Activated CD4-positive, alpha-beta memory T cell treated with anti-CD3 and anti-CD28 coated beads for 36 hours (primary cell): ENCODE measurements at regions not wholly inside any gene's neighbourhood (a gene's known extent, or its start where the extent isn't known, plus 50 kb on each side); places are given as distances from the start of the nearest gene placed in this dataset.

Experiments
- CTCF ChIA-PET: fragments of 350-600 bp; sonication (Branson Sonifier 250); formaldehyde crosslinking; loops from one replicate; lab custom pipeline; 2021; ENCODE audit warnings: antibody characterized with exemption, inconsistent platforms; lab: Charles Lee
- POLR2A ChIA-PET: fragments of 350-600 bp; sonication (Branson Sonifier 250); formaldehyde crosslinking; loops from one replicate; lab custom pipeline; 2021; ENCODE audit warnings: antibody characterized with exemption; lab: Charles Lee
- DNase-seq: peaks from one replicate; pipeline ENCODE4 v3.0.0-alpha.2; 2020
- H3K27ac Mint-ChIP-seq: one replicate; pipeline ENCODE4 v1.8.0; 2021; ENCODE audit warnings: mixed read lengths
- H3K27me3 Mint-ChIP-seq: one replicate; pipeline ENCODE4 v1.8.0; 2021; ENCODE audit warnings: mixed read lengths
- H3K36me3 Mint-ChIP-seq: one replicate; pipeline ENCODE4 v1.8.0; 2021; ENCODE audit warnings: mixed read lengths
- H3K4me1 Mint-ChIP-seq: one replicate; pipeline ENCODE4 v1.8.0; 2021; ENCODE audit warnings: low read depth, mixed read lengths
- H3K4me3 Mint-ChIP-seq: one replicate; pipeline ENCODE4 v1.8.0; 2021; ENCODE audit warnings: mild to moderate bottlenecking, mixed read lengths
- H3K9me3 Mint-ChIP-seq: one replicate; pipeline ENCODE4 v1.8.0; 2021; ENCODE audit warnings: mixed read lengths
- intact Hi-C: fragments of 100-400 bp; cut with micrococcal nuclease; formaldehyde crosslinking; loops from one replicate; pipeline ENCODE4 v1.15.1; 2023

DNA sequence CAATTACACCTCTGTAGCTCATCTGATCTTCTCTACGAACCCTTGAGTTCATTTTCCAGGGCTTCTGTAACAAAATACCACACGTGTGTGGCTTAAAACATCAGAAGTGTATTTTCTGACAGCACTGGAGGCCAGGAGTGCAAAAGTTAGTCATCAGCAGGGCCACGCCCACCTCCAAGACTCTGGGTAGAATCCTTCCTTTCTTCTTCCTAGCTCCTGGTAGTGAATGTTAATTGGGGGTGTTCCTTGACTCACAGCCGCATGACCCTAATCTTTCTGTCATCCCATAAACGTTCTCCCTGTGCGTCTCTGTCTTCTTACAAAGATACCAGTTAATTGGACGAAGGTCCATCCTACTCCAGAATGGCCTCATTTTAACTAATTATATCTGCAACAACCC lies 115.0 kb downstream of the TRIML1 start:
- ChIA-PET POLR2A (no interaction called here), CTCF (no interaction called here)
- Mint-ChIP-seq H3K4me3 (no peak overlapping the region), H3K9me3 (peaks cover 4% of the 10 kb centered on the region), H3K36me3 (no peaks in the 10 kb centered on the region), H3K27ac (no peak overlapping the region), H3K27me3 (no peaks in the 10 kb centered on the region), H3K4me1 (no peaks in the 10 kb centered on the region)
- intact Hi-C loops: no loop called here
- no peak for DNase-seq

DNA sequence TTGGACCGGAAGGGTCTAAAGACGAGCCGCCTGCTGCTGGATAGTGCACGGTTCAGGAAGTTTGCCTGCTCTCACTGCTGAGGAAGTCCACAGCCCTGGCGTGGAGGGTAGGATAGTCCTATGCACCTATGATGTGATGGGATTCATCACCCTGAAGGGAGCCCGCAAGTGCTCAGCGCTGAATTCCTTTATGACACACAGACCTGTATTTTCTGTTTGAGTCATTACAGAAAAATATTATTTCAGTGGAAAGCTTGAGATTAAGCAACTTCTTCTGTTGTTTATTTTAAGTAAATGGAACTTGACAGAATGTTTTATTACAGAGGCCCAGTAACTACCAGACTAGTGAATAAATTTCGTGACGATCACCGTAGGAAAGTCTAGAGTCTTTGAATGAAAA lies 123.2 kb downstream of the TRIML1 start:
- no peaks in the 10 kb centered on the region for H3K36me3 Mint-ChIP-seq
- no peaks in the 10 kb centered on the region for H3K27me3 Mint-ChIP-seq
- intact Hi-C loops: no loop called here
- ChIA-PET CTCF (no interaction called here), POLR2A (no interaction called here)
- peaks cover 5% of the 10 kb centered on the region for H3K9me3 Mint-ChIP-seq
- DNase-seq: no peak
- H3K4me1 Mint-ChIP-seq: no peaks in the 10 kb centered on the region
- H3K27ac Mint-ChIP-seq: no peak overlapping the region
- no peak overlapping the region for H3K4me3 Mint-ChIP-seq

DNA sequence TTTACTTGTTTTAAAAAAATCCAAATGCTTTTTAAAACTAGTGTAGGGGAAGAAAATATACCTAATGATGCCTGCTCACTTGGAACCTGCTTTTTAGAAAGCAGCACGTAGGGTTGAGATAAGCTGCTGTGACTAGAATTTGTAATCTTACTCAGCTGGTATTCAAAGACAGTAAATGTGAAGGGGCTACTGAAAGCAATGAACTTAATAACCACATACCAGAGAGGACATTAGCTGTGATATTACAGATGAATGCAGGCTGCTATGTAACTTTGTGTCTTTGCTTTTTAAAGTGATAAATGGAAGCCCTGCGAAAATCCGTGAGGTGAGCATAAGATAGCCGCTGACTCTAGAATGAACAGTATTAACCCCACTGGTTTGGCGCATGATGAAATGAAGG lies 124.1 kb downstream of the TRIML1 start:
- no peak overlapping the region for H3K27ac Mint-ChIP-seq
- peaks cover 5% of the 10 kb centered on the region for H3K9me3 Mint-ChIP-seq
- ChIA-PET CTCF (no interaction called here), POLR2A (no interaction called here)
- no peak for DNase-seq
- H3K4me1 Mint-ChIP-seq: no peaks in the 10 kb centered on the region
- intact Hi-C loops: no loop called here
- H3K36me3 Mint-ChIP-seq: no peaks in the 10 kb centered on the region
- H3K4me3 Mint-ChIP-seq: no peak overlapping the region
- no peaks in the 10 kb centered on the region for H3K27me3 Mint-ChIP-seq

DNA sequence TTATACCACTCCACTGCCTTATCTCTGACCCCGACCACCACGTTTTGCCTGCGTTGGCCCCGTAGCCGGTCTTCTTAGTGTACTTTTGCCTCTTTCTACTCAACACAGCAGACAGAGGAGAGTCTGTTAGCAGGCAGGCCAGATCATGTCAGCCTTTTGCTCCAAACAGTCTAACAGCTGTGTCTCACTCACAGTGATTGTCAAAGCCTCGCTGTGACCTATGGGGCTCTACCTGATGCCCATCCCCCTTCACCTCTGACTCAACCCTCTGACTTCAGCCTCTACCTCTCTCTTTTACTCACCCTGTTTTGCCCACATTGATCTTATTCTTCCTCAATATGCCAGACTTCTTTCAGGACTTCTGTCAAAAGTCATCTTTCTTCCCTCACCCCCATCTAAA lies 127.1 kb downstream of the TRIML1 start:
- intact Hi-C loops: no loop called here
- POLR2A ChIA-PET: no interaction called here
- H3K9me3 Mint-ChIP-seq: peaks cover 3% of the 10 kb centered on the region
- H3K36me3 Mint-ChIP-seq: no peaks in the 10 kb centered on the region
- CTCF ChIA-PET: no interaction called here
- no peaks in the 10 kb centered on the region for H3K4me1 Mint-ChIP-seq
- H3K27ac Mint-ChIP-seq: no peak overlapping the region
- no peak overlapping the region for H3K4me3 Mint-ChIP-seq
- H3K27me3 Mint-ChIP-seq: no peaks in the 10 kb centered on the region
- no peak for DNase-seq

DNA sequence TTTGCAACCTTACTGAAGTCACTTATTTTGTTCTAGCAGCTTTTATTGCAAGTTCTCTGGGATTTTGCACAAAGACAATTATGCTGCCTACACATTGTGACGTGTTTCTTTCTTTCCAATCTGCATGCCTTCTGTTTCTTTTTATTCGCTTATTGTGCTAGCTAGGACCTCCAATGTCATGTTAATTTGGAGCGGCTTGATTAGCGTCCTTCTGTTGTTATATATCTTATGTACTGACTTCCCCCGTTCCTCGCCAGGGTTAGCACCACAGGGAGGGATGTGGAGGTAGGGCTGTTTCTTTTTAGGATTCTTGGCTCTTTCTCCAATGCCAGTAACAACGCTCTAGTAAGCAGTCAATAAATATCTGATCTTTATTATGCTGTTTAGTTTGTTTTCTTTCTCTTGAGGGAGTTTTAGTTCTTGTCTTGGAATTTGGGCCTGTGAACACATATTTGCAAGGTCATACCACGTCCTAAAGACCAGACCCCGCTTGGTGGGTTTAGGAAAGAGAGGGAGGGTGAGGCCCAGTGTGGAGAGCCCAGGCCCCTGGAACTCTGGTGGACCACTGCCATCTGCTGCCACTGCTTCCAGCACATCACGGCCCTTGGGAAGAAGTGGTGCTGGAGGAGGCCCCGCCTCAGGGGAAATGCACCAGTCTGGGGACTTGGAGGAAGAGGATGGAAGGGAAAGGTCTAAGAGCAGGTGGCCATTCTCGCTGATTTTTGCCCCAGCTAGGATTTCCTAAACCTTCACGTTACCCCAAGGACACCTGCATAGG lies 129.1 kb downstream of the TRIML1 start:
- intact Hi-C loops: no loop called here
- peaks cover 2% of the 10 kb centered on the region for H3K9me3 Mint-ChIP-seq
- no peaks in the 10 kb centered on the region for H3K36me3 Mint-ChIP-seq
- no peak overlapping the region for H3K27ac Mint-ChIP-seq
- H3K4me1 Mint-ChIP-seq: no peaks in the 10 kb centered on the region
- no peak overlapping the region for H3K4me3 Mint-ChIP-seq
- DNase-seq: no peak
- ChIA-PET POLR2A (no interaction called here), CTCF (no interaction called here)
- H3K27me3 Mint-ChIP-seq: no peaks in the 10 kb centered on the region

DNA sequence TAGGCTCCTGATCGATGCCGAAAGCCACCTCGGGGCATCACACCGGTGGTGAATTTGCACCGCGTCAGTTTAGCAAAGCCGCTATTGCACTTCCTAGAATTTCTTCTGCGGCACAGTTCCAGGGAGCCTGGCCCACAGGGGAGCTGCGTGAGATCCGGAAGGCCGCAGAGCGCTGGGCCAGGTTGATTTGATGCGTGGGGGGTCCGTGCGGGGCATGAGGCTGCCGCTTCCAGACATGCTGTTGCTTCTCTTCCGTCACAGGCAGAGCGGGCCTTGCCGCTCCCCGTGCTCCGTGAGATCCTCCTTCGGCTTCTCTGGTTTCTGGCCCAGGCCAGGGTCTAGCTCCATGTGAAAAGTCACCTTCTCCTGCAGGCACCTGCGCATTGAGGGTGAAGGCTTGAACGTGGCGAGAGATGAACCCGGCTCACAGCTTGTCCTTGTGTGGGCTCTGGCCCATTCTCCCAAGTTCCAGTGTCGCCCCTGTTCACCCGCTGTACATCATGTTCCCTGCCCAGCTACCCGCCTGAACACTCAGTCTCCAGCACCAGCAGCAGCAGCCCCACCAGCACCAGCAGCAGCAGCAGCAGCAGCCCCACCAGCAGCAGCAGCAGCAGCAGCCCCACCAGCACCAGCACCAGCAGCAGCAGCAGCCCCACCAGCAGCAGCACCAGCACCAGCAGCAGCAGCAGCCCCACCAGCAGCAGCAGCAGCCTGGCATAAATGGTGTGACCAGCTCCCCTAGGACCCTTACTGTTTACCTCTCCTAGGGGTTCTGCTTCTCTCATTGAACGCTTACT lies 131.2 kb downstream of the TRIML1 start:
- Mint-ChIP-seq H3K27ac (no peak overlapping the region), H3K9me3 (no peaks in the 10 kb centered on the region), H3K27me3 (no peaks in the 10 kb centered on the region), H3K4me3 (no peak overlapping the region), H3K36me3 (no peaks in the 10 kb centered on the region), H3K4me1 (no peaks in the 10 kb centered on the region)
- POLR2A ChIA-PET: no interaction called here
- DNase-seq: no peak
- intact Hi-C loops: no loop called here
- CTCF ChIA-PET: no interaction called here

DNA sequence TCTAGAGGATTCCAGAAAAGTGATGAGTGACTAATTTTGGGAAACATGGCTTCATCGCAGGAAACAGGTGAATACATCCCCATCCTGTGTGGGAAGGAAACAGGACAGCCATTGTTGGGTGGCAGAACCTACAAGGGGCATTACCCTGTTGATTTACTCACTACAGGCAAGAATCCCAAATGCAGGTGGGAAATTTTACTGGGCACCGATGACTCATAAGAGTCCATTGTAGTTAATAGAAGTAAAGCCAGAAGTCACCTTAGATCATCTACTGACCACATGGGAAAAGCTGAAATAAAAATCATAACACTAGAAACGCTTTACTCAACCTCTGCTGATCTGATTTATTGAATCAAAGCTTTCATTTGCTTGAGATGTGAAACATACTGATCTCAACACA lies 136.4 kb downstream of the TRIML1 start:
- H3K36me3 Mint-ChIP-seq: no peaks in the 10 kb centered on the region
- intact Hi-C loops: no loop called here
- H3K4me1 Mint-ChIP-seq: no peaks in the 10 kb centered on the region
- H3K9me3 Mint-ChIP-seq: no peaks in the 10 kb centered on the region
- no peak overlapping the region for H3K27ac Mint-ChIP-seq
- ChIA-PET CTCF (no interaction called here), POLR2A (no interaction called here)
- H3K27me3 Mint-ChIP-seq: peaks cover 2% of the 10 kb centered on the region
- no peak overlapping the region for H3K4me3 Mint-ChIP-seq
- DNase-seq: no peak

DNA sequence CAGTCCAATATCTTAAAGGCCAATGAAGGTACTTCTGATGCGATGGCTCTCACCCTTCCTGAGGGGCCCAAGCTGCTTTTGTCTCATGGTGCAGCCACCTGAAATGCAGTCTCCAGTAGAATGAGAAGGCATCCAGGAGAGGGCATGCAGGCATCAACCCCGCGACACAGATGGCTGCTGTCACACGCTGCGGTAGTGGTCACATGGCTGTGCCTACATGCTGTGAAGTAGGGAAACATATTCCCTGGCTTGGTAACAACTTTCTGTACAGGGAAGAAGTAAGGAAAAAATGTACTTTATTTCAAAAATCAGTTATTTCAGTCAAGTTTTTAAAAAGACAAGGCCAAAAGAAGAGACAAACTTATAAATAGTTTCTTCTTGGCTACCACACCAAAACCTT lies 139.9 kb downstream of the TRIML1 start:
- ChIA-PET CTCF (no interaction called here), POLR2A (no interaction called here)
- H3K27ac Mint-ChIP-seq: no peak overlapping the region
- no peaks in the 10 kb centered on the region for H3K4me1 Mint-ChIP-seq
- H3K36me3 Mint-ChIP-seq: no peaks in the 10 kb centered on the region
- no peaks in the 10 kb centered on the region for H3K9me3 Mint-ChIP-seq
- H3K4me3 Mint-ChIP-seq: no peak overlapping the region
- H3K27me3 Mint-ChIP-seq: peaks cover 6% of the 10 kb centered on the region
- no peak for DNase-seq
- intact Hi-C loops: no loop called here

DNA sequence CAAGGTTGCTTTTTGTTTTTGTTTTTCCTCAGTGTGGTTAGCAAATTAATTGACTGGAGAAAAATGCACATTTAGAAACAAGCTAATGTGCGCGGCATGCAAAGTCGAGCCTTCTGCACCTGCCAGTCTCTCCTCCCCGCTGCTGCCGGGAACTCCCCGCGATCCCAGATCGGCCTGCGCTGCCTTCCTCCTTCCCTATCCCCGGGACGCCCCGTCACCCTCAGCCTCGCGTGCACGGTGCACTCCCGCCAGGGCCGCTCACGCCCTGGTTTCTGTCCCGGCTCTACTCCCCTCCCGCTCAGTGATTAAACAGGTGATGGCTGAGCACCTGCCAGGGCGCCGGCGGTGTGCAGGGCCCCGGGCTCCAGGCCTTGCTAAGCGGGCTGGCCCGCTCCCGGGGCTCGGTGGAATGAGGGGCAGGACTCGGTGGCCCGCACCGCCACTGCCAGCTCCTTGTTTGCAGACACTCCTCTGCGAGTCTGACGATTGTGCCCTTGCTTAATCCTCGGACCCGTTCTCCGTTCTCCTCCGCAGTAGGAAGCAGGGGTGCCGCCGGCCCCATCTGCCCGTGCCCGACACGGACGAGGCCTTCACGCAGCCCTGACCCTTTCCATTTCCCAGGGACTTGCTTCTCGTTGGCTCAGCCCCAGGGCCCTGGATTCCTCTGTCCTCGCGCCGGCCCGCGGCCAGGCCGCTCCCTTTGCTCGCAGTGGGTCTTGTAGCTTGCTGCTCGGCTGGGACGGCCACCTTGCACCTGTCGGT lies 143.4 kb downstream of the TRIML1 start:
- intact Hi-C loops: no loop called here
- DNase-seq: no peak
- Mint-ChIP-seq H3K36me3 (no peaks in the 10 kb centered on the region), H3K4me3 (no peak overlapping the region), H3K9me3 (no peaks in the 10 kb centered on the region), H3K27me3 (peaks cover 6% of the 10 kb centered on the region), H3K4me1 (no peaks in the 10 kb centered on the region), H3K27ac (no peak overlapping the region)
- CTCF ChIA-PET: no interaction called here
- POLR2A ChIA-PET: no interaction called here

DNA sequence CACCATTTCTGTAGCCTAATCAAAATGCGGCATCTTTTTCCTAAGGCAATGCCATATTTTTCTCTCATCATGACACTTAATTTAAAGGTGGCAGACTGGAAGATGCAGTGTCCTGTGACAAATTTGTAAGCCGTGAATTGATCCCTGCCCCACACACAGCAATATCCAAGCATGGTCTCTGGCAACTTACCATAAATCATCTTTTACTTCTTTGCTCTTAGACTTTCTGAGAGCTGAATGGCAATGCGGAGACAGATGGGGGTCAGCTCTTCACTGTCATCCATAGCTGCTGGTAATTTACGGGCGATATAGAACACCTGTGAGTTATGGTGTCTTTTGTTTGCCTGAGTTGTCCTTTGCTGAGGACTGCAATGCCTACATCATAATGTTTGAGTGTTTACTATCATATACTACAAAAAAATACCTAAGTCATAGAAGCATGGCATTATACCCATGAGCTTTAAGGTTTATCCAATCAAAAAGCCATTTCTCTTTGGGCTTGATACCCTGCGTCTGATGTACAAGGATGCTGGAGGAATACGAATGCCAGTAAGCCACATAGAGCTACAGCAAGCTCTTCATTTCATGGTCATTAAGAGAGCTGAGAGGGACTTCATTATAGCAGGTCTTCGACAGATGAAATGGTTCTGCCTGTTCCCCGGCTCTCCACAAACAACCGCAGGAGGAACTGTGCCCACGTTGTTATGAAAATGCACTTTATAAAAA lies 148.1 kb downstream of the TRIML1 start:
- H3K27me3 Mint-ChIP-seq: peaks cover 1% of the 10 kb centered on the region
- no peak overlapping the region for H3K27ac Mint-ChIP-seq
- ChIA-PET CTCF (no interaction called here), POLR2A (no interaction called here)
- intact Hi-C loops: no loop called here
- no peaks in the 10 kb centered on the region for H3K4me1 Mint-ChIP-seq
- H3K9me3 Mint-ChIP-seq: peaks cover 2% of the 10 kb centered on the region
- no peak for DNase-seq
- no peaks in the 10 kb centered on the region for H3K36me3 Mint-ChIP-seq
- H3K4me3 Mint-ChIP-seq: no peak overlapping the region

DNA sequence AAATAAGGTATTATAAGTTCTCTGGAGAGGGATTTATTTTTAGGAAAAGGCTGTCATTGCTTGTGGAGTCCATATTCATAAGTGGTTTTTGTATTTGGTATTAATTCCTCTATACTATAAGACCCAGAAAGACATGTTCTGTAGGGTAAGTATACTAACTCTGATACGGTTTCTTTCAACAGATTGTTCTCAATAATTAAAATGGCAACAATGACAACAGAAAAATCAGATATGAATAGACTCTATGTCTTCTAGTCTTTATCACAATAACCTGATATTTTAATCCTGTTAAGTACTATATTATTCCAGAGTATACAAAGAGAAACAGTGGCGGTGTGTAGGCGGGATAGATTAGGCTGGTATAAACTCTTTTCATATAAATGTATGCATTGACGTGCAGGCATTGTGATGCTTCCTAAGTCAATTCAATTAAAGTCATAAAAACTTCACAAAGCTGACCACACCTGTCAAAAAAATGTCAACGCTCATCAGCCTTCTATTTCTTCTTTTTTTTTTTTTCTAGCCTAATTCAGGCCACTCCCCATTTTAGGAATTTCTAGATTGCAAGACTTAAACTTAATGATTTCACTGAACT lies 150.4 kb downstream of the TRIML1 start:
- Mint-ChIP-seq H3K4me3 (no peak overlapping the region), H3K4me1 (no peaks in the 10 kb centered on the region), H3K9me3 (peaks cover 2% of the 10 kb centered on the region), H3K27ac (no peak overlapping the region), H3K36me3 (no peaks in the 10 kb centered on the region), H3K27me3 (no peaks in the 10 kb centered on the region)
- CTCF ChIA-PET: no interaction called here
- intact Hi-C loops: no loop called here
- POLR2A ChIA-PET: no interaction called here
- DNase-seq: no peak

DNA sequence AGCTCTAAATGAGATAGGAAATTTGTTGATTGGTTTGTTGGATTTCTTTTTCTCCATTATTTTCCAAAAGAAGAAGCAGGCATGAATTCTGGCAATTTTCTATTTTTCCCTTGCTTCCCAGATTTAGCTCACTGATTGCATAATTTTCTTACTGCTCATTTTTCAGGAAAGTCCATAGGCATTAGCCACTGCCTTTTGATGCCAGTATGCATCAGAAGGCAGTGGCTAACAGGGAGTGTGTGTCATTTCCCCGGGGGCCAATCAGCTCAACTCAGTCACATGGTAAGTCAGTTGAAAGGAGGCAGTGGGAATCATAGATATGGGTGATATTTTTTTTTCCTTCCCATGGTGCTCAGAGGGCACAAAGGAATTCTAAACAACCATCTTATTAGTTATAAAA lies 156.7 kb downstream of the TRIML1 start:
- no peaks in the 10 kb centered on the region for H3K36me3 Mint-ChIP-seq

More for the DNA sequence above, 156.7 kb downstream of the TRIML1 start:
- H3K27ac Mint-ChIP-seq: no peak overlapping the region
- H3K4me1 Mint-ChIP-seq: no peaks in the 10 kb centered on the region
- H3K9me3 Mint-ChIP-seq: peaks cover 14% of the 10 kb centered on the region
- no peak overlapping the region for H3K4me3 Mint-ChIP-seq
- ChIA-PET CTCF (no interaction called here), POLR2A (no interaction called here)
- no peak for DNase-seq
- intact Hi-C loops: no loop called here
- no peaks in the 10 kb centered on the region for H3K27me3 Mint-ChIP-seq
